IPS-20b (cell line): ENCODE measurements at regions not wholly inside any gene's neighbourhood (a gene's known extent, or its start where the extent isn't known, plus 50 kb on each side); places are given as distances from the start of the nearest gene placed in this dataset.

ENCODE experiments used
- H3K27ac ChIP-seq: one replicate; pipeline ENCODE4 v1.5.1; 2013; ENCODE audit warnings: low read length
- H3K27me3 ChIP-seq: 2 replicates; pipeline ENCODE4 v1.6.1; 2013; ENCODE audit warnings: mild to moderate bottlenecking, low read length, inconsistent platforms; ENCODE audit not compliant: insufficient read depth
- H3K36me3 ChIP-seq: 2 replicates; pipeline ENCODE4 v1.6.1; 2013; ENCODE audit warnings: low read depth, mild to moderate bottlenecking, inconsistent platforms, low read length, moderate library complexity; ENCODE audit not compliant: insufficient read depth
- H3K4me1 ChIP-seq: 2 replicates; pipeline ENCODE4 v1.6.1; 2013; ENCODE audit warnings: mild to moderate bottlenecking, control low read depth, inconsistent platforms, low read length, moderate library complexity; ENCODE audit not compliant: insufficient read depth
- H3K4me3 ChIP-seq: 2 replicates; pipeline ENCODE4 v1.5.1; 2013; ENCODE audit warnings: mild to moderate bottlenecking, low read length, inconsistent platforms
- H3K9ac ChIP-seq: 2 replicates; pipeline ENCODE4 v1.6.1; 2013; ENCODE audit warnings: low read depth, mild to moderate bottlenecking, inconsistent platforms, low read length, moderate library complexity
- H3K9me3 ChIP-seq: 2 replicates; pipeline ENCODE4 v1.6.1; 2013; ENCODE audit warnings: mild to moderate bottlenecking, low read depth, low read length, inconsistent platforms; ENCODE audit not compliant: insufficient read depth

GRCh38 chr4:110801591-110801990, 178.7 kb upstream of the PITX2 start:
- H3K9ac ChIP-seq = no peak overlapping the region
- H3K4me3 ChIP-seq = no peak overlapping the region
- no peaks in the 10 kb centered on the region for H3K27me3 ChIP-seq
- H3K27ac ChIP-seq = no peak overlapping the region
- H3K9me3 ChIP-seq = no peaks in the 10 kb centered on the region
- H3K36me3 ChIP-seq = no peaks in the 10 kb centered on the region
- no peaks in the 10 kb centered on the region; the same call in 1 of the 2 replicates for H3K4me1 ChIP-seq

- Histone ChIP-seq H3K27ac (no peak overlapping the region), H3K9me3 (no peaks in the 10 kb centered on the region), H3K4me3 (no peak overlapping the region), H3K9ac (no peak overlapping the region), H3K4me1 (no peaks in the 10 kb centered on the region), H3K27me3 (no peaks in the 10 kb centered on the region), H3K36me3 (no peaks in the 10 kb centered on the region)
These were observed 185.5 kb upstream of the PITX2 start for GRCh38 chr4:110808351-110808878.

GRCh38 chr4:110815950-110816349, 193.1 kb upstream of the PITX2 start:
- H3K27ac ChIP-seq = no peak overlapping the region

DNA sequence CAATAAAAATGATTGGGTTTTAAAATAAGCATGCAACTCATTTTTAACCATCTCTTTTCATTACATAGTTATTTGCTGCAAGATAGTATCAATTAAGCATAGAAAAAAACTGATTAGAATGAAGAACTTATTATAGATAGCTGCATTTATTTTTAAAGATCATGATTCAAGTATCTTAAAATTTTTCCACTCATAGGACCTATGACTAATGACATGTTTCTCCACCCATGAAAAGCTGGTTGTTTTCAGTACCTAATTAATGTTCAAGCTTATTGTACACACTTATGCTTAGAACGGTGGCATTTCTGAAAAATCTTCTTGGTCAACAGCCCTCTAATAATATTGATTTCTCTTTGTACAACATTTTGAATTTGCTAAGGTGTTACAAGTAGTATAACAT, 193.5 kb upstream of the PITX2 start:
- H3K9ac ChIP-seq = no peak overlapping the region
- no peak overlapping the region for H3K4me3 ChIP-seq
- no peaks in the 10 kb centered on the region for H3K27me3 ChIP-seq
- H3K9me3 ChIP-seq = no peaks in the 10 kb centered on the region
- no peak overlapping the region for H3K27ac ChIP-seq
- H3K4me1 ChIP-seq = no peaks in the 10 kb centered on the region
- no peaks in the 10 kb centered on the region for H3K36me3 ChIP-seq

More at GRCh38 chr4:110815950-110816349, 193.1 kb upstream of the PITX2 start:
- no peak overlapping the region for H3K9ac ChIP-seq
- H3K4me3 ChIP-seq = no peak overlapping the region
- no peaks in the 10 kb centered on the region for H3K4me1 ChIP-seq
- no peaks in the 10 kb centered on the region for H3K27me3 ChIP-seq
- no peaks in the 10 kb centered on the region for H3K9me3 ChIP-seq
- no peaks in the 10 kb centered on the region for H3K36me3 ChIP-seq

DNA sequence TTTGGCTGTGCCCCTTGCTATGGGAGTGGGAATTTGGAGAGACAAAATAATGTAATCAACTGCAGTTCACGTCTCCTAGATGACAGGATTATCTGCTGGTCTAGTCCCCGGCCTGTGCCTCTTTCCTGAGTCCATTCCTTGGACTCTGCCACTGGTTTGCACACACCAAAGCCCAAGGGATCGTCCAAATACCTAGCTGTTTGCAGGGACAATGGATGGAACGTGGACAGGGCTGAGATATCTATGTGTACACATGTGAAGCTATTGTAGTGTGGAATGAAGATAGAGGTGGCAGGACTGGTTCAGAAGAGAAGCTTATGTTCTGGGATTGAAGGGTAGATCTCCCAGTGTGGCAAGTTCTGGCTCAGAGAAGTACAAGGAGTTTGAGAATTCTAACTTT, 198.3 kb upstream of the PITX2 start:
- Histone ChIP-seq H3K27me3 (no peaks in the 10 kb centered on the region), H3K27ac (no peak overlapping the region), H3K4me1 (no peaks in the 10 kb centered on the region), H3K4me3 (no peak overlapping the region), H3K36me3 (no peaks in the 10 kb centered on the region), H3K9ac (no peak overlapping the region), H3K9me3 (no peaks in the 10 kb centered on the region)

DNA sequence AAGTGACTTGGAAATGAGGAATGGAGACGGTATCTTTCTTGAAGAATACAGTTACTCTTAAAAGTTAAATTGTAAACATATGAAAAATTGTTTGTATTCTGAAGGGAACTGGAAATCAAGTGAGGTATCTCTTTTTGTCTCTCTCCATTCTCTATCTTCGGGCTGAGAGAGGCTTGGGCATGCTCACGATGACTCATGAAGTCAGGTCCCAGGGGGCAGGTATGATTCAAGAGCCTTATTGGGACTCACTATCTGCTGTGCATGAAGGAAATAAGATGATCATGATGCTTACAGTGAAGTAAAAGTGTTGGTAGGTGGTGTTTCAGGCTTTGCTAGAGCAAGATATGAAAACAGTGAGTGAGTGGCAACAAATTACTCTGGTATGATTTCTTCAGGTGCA, 200.4 kb upstream of the PITX2 start:
- no peaks in the 10 kb centered on the region for H3K36me3 ChIP-seq
- H3K27ac ChIP-seq = no peak overlapping the region
- H3K4me1 ChIP-seq = no peaks in the 10 kb centered on the region
- H3K27me3 ChIP-seq = no peaks in the 10 kb centered on the region
- H3K4me3 ChIP-seq = no peak overlapping the region
- H3K9me3 ChIP-seq = no peaks in the 10 kb centered on the region
- no peak overlapping the region for H3K9ac ChIP-seq

GRCh38 chr4:110824344-110824743, 201.5 kb upstream of the PITX2 start:
- Histone ChIP-seq H3K9me3 (no peaks in the 10 kb centered on the region), H3K27me3 (no peaks in the 10 kb centered on the region), H3K36me3 (no peaks in the 10 kb centered on the region), H3K4me1 (no peaks in the 10 kb centered on the region), H3K27ac (no peak overlapping the region), H3K9ac (no peak overlapping the region), H3K4me3 (no peak overlapping the region)

- no peaks in the 10 kb centered on the region for H3K4me1 ChIP-seq
- no peak overlapping the region for H3K27ac ChIP-seq
- no peaks in the 10 kb centered on the region for H3K27me3 ChIP-seq
- no peaks in the 10 kb centered on the region for H3K36me3 ChIP-seq
- H3K9ac ChIP-seq = no peak overlapping the region
- no peak overlapping the region for H3K4me3 ChIP-seq
- H3K9me3 ChIP-seq = no peaks in the 10 kb centered on the region
These were observed 203.8 kb upstream of the PITX2 start for GRCh38 chr4:110826656-110827055.

- H3K36me3 ChIP-seq = no peaks in the 10 kb centered on the region
- no peaks in the 10 kb centered on the region for H3K27me3 ChIP-seq
- no peak overlapping the region for H3K9ac ChIP-seq
These were observed 207.6 kb upstream of the PITX2 start for GRCh38 chr4:110830461-110830860.

DNA sequence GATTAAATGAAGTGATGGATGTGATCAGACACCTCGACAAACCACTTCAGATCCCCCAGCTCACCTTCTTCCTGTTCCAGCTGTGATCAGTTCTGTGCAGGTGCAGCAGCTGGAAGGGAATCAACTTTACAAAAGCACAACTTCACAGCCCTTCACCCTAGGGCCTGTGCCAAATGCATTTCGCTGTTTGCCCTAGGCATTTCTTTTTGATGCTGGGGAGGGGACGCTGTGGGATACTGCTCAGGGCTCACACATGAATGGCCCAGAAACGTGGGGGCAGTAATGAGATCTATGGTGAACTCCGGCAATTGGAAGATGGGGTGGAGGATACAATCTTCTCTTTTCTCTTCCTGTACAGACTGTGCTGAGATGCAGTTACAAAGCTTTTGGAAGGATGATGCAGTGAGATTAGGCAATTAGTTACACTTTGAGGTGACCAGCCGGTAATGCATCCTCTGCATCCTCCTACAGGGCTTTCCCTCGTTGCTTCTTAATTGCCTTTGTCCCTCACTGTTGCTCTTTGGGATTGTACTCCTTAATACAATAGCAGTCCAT, 215.1 kb upstream of the PITX2 start:
- Histone ChIP-seq H3K4me3 (no peak overlapping the region), H3K36me3 (no peaks in the 10 kb centered on the region), H3K27ac (no peak overlapping the region), H3K9me3 (no peaks in the 10 kb centered on the region), H3K9ac (no peak overlapping the region), H3K27me3 (no peaks in the 10 kb centered on the region), H3K4me1 (no peaks in the 10 kb centered on the region)

More at GRCh38 chr4:110830461-110830860, 207.6 kb upstream of the PITX2 start:
- no peaks in the 10 kb centered on the region for H3K4me1 ChIP-seq
- H3K4me3 ChIP-seq = no peak overlapping the region
- no peaks in the 10 kb centered on the region for H3K9me3 ChIP-seq
- H3K27ac ChIP-seq = no peak overlapping the region

GRCh38 chr4:110840221-110840654, 217.4 kb upstream of the PITX2 start:
- no peaks in the 10 kb centered on the region for H3K4me1 ChIP-seq
- H3K9me3 ChIP-seq = no peaks in the 10 kb centered on the region
- H3K27ac ChIP-seq = no peak overlapping the region
- no peaks in the 10 kb centered on the region for H3K27me3 ChIP-seq
- no peak overlapping the region for H3K4me3 ChIP-seq
- H3K36me3 ChIP-seq = no peaks in the 10 kb centered on the region
- H3K9ac ChIP-seq = no peak overlapping the region

DNA sequence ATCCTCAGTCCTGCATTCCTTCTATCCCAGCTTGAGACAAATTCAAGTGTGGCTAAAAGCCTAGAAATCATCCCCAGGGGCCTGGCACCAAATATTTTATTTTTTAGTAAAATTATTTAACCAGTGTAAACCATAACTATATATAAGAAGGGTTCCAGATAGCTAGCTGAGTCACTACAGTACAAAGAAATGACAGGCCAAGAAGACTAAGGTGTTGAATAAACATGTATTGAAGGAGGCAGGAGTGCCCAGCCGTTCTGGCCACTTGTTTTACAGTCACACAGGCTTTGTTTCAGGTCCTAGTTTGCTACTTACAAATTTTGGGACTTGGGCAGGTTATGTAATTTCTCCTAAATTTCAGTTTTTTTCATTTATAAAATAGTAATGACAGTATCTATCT, 225.9 kb upstream of the PITX2 start:
- Histone ChIP-seq H3K9ac (no peak overlapping the region), H3K27ac (no peak overlapping the region), H3K27me3 (no peaks in the 10 kb centered on the region), H3K4me1 (no peaks in the 10 kb centered on the region), H3K9me3 (no peaks in the 10 kb centered on the region), H3K4me3 (no peak overlapping the region), H3K36me3 (no peaks in the 10 kb centered on the region)
